IPS-18a (cell line): ENCODE measurements at regions not wholly inside any gene's neighbourhood (a gene's known extent, or its start where the extent isn't known, plus 50 kb on each side); places are given as distances from the start of the nearest gene placed in this dataset.

Experiments
- H3K27ac ChIP-seq: one replicate; pipeline ENCODE4 v1.5.1; 2013; ENCODE audit warnings: low read length
- H3K27me3 ChIP-seq: one replicate; pipeline ENCODE4 v1.6.1; 2013; ENCODE audit warnings: mild to moderate bottlenecking, low read length; ENCODE audit not compliant: control insufficient read depth, insufficient read depth
- H3K36me3 ChIP-seq: one replicate; pipeline ENCODE4 v1.6.1; 2013; ENCODE audit warnings: low read depth, low read length; ENCODE audit not compliant: control insufficient read depth
- H3K4me1 ChIP-seq: one replicate; pipeline ENCODE4 v1.6.1; 2013; ENCODE audit warnings: low read depth, low read length; ENCODE audit not compliant: control insufficient read depth
- H3K4me3 ChIP-seq: one replicate; pipeline ENCODE4 v1.5.1; 2013; ENCODE audit warnings: low read length
- H3K9ac ChIP-seq: one replicate; pipeline ENCODE4 v1.6.1; 2013; ENCODE audit warnings: mild to moderate bottlenecking, low read length, moderate library complexity
- H3K9me3 ChIP-seq: one replicate; pipeline ENCODE4 v1.6.1; 2013; ENCODE audit warnings: low read depth, low read length; ENCODE audit not compliant: control insufficient read depth

DNA sequence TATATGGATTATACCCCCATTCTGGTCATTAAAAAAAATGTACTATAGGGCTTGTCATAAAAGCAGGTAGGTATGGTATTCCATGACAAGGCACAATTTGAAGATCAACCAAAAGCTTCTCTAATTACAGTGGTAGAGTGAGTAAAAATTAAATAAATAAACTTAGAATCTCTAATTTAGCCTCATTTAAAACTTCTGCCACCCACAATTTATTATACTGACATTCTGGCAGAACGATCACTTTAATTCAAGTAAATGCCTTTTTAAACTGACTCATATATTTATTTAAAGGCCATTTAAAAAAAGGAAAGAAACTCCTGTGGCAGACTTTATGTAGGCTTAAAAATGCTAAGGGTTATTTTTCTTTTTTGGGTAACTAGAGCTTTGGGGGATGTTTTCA lies 68.3 kb upstream of the PHACTR2 start:
- Histone ChIP-seq H3K9me3 (no peaks in the 10 kb centered on the region), H3K4me3 (no peak overlapping the region), H3K27ac (no peak overlapping the region), H3K4me1 (no peaks in the 10 kb centered on the region), H3K27me3 (no peaks in the 10 kb centered on the region), H3K9ac (no peak overlapping the region), H3K36me3 (no peaks in the 10 kb centered on the region)

DNA sequence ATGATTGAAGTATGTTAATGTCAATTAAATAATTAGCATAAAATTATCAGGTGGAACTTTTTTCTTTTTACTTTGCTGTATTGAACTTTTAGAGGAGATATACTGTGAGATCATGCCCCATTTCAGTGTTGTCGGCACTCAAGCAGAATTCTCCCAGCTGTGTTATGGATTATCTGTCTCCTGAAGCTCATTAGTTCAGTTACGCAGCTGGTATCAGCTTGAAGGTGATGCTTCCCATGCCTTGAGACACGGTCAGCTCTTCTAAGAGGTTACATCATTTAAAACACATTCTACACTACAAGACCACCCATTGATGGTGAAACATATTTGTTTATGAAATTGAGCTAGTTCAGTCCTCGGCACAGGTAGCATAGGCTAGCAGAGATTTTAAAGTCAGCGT lies 68.9 kb upstream of the PHACTR2 start:
- no peaks in the 10 kb centered on the region for H3K9me3 ChIP-seq
- no peaks in the 10 kb centered on the region for H3K4me1 ChIP-seq
- H3K9ac ChIP-seq: no peak overlapping the region
- H3K36me3 ChIP-seq: no peaks in the 10 kb centered on the region
- H3K27ac ChIP-seq: no peak overlapping the region
- no peaks in the 10 kb centered on the region for H3K27me3 ChIP-seq
- no peak overlapping the region for H3K4me3 ChIP-seq

DNA sequence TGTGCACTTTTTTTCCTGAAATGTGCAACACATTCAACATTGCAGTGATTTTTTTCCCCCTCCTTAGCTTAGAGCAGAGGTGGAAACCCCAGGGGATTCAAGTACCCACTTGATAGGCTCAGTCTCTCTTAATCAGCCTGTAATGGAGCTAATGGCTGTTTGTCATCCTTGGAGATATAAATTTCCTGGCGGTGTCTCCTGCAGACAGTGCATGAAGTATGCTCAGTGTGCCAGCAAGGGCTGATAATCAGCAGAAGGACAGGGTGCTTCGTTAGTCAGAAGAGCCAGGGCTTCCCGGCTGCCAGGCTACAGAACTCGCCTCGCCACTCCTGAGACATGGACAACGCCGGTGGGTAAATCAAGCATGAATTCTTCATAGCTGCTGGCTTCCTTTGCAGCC lies 69.8 kb upstream of the PHACTR2 start:
- Histone ChIP-seq H3K9me3 (no peaks in the 10 kb centered on the region), H3K36me3 (no peaks in the 10 kb centered on the region), H3K27me3 (no peaks in the 10 kb centered on the region), H3K4me1 (no peaks in the 10 kb centered on the region), H3K27ac (no peak overlapping the region), H3K4me3 (no peak overlapping the region), H3K9ac (no peak overlapping the region)

DNA sequence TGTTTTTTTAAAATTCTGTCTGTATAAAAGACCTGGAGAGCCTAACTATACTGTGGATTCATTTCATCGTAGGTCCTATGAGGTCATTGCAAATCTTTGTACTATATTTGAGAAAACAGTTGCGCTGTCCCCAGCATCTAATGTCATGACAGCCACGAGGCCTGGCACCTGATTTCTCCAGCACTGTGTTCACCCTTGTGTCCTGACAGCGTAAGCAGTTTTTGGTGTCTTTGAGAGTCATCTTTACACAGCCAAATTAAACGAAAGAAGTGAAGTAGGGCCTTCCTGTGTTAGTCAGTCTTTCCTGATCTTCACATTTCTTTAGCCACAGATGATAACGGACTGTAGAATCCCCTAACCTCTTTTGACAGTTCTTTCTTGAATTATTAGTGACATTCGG lies 70.6 kb upstream of the PHACTR2 start:
- Histone ChIP-seq H3K9ac (no peak overlapping the region), H3K9me3 (no peaks in the 10 kb centered on the region), H3K4me1 (no peaks in the 10 kb centered on the region), H3K4me3 (no peak overlapping the region), H3K27ac (no peak overlapping the region), H3K36me3 (no peaks in the 10 kb centered on the region), H3K27me3 (no peaks in the 10 kb centered on the region)

DNA sequence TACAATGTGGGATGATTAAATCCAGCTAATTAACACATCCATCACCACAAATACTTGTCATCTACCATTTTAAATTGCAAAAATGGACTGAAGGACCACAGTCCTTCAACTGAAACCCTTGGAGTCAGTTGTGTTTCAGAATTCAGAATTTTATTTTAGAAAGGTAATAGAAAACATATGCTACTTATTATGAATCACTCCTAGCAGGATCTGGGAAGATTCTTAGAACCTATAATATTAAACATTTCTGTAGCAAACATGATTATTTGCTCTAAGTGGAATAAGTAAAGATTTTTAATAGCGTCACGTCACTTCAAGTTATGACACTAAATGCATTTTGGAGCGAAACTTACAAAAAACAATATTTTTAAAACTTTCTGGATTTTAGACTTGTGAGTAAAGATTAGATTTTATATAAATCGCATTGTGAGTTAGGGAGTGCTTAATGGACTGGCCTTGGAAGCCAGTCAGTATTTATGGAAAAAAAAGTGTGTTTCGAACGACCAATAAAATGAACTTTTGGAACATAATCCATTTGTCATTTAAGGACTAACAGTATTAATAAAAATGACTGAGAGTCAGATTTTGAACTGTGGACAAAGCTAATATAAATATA lies 71.8 kb upstream of the PHACTR2 start:
- no peaks in the 10 kb centered on the region for H3K4me1 ChIP-seq
- no peaks in the 10 kb centered on the region for H3K9me3 ChIP-seq
- H3K27ac ChIP-seq: no peak overlapping the region
- H3K9ac ChIP-seq: no peak overlapping the region
- H3K4me3 ChIP-seq: no peak overlapping the region
- no peaks in the 10 kb centered on the region for H3K27me3 ChIP-seq
- H3K36me3 ChIP-seq: no peaks in the 10 kb centered on the region

DNA sequence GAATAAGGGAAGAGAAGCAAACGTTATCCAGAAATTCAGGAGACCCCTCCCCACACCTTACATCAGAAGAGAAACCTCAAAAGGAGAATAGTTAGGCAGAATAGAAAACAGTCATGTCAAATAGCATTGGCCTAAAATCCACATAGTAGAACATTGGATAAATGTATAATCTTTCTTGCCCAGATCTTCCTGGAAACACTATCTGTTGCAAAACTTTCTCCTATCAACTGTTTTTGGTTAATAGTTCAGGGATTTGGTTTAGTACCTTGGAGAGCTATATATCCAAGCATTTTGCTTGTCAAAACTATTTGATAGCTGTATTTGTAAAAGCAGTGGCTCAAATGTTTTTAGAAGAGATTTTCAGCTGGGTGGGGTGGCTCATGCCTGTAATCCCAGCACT lies 74.3 kb upstream of the PHACTR2 start:
- H3K9me3 ChIP-seq: no peaks in the 10 kb centered on the region
- no peaks in the 10 kb centered on the region for H3K36me3 ChIP-seq
- H3K27me3 ChIP-seq: no peaks in the 10 kb centered on the region
- H3K27ac ChIP-seq: no peak overlapping the region
- H3K4me1 ChIP-seq: no peaks in the 10 kb centered on the region
- no peak overlapping the region for H3K9ac ChIP-seq
- no peak overlapping the region for H3K4me3 ChIP-seq

DNA sequence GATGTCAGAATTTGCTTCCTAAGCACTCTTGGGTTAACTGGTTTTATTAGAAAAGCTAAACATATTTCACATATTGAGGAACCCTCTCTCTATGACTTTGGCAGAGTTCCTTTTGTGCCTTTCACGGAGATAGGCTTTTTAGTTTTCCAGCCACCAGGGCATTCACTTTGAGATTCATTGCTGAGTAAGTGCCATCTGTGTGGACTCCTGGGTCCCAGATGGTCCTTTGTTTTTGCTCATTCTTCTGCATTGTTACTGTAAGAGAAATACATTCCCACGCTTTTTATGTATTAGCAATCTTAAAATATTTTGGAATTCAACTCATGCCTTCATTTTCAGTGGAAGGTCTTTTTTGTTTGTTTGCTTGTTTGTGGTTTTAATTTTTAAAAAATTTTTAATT lies 76.3 kb upstream of the PHACTR2 start:
- Histone ChIP-seq H3K36me3 (no peaks in the 10 kb centered on the region), H3K4me1 (no peaks in the 10 kb centered on the region), H3K9me3 (no peaks in the 10 kb centered on the region), H3K27me3 (no peaks in the 10 kb centered on the region), H3K4me3 (no peak overlapping the region), H3K9ac (no peak overlapping the region), H3K27ac (no peak overlapping the region)

DNA sequence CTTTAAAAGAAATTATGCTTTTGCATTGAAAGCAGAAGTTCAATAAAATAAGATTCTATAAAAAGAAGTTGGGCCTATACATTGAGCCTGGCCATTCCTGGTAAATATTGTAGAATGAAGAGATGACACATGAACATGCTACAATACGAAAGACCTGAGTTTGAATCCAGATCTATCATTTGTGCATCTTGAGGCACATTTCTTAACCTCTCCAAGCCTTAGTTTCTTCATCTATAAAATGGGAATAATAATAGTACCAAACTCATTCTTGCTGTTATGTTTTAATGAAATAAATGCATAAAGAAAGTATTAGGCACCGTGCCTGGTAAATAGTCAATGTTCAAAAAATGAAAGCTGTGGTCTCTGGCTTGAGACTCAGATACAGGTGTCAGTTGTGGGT lies 76.9 kb upstream of the PHACTR2 start:
- Histone ChIP-seq H3K9me3 (no peaks in the 10 kb centered on the region), H3K27me3 (no peaks in the 10 kb centered on the region), H3K4me3 (no peak overlapping the region), H3K4me1 (no peaks in the 10 kb centered on the region), H3K9ac (no peak overlapping the region), H3K27ac (no peak overlapping the region), H3K36me3 (no peaks in the 10 kb centered on the region)

DNA sequence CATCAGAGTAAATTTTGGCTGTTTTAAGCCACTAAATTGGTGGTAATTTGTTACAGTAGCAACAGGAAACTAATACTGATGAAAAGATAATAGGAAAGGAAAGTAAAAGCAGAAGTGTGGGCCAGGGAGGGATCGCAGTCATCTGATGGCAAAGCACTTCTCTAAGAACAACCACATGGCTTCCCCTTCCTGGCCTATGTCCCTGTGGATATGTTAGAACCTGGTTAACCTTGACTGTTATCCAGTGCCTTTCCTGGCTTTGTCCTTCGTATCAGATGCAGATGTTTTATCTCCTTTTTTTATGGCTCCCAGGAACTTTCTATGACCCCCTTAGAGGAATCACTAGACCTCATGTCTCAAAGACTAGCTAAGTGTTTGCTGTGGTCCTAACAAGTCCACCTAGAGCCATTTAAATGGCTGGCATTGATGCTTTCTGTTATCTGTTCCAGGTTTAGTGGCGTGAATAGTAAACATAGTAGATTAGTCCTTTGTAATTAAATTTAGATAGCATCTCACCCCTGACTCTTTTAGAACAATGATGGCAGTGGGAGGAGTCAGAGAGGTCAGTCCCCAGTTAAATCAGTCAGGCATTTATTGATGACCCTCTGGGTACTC lies 79.2 kb upstream of the PHACTR2 start:
- Histone ChIP-seq H3K4me1 (peaks cover 8% of the 10 kb centered on the region), H3K9ac (no peak overlapping the region), H3K27me3 (no peaks in the 10 kb centered on the region), H3K9me3 (no peaks in the 10 kb centered on the region), H3K36me3 (no peaks in the 10 kb centered on the region), H3K4me3 (no peak overlapping the region), H3K27ac (no peak overlapping the region)

DNA sequence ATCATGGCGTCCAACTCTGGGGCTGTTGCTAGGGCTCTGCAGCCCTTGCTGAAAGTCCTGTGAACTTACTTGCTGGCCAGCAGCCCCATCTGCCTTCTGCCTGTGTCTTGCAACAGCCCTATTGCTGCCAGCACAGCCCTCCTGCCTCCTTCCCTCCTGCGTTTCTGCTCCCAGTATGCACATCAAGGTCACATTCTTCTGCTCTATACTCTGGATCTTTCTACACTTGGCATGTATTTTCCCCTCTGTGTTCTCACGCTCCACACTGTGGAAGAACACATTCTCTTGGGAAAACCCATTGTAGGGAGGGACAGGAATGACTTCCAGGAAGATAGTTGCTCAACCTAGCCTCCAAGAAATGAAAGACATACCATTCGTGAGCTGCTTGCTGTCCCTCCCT lies 80.9 kb upstream of the PHACTR2 start:
- Histone ChIP-seq H3K27me3 (no peaks in the 10 kb centered on the region), H3K27ac (no peak overlapping the region), H3K9ac (no peak overlapping the region), H3K9me3 (no peaks in the 10 kb centered on the region), H3K4me3 (no peak overlapping the region), H3K4me1 (peaks cover 8% of the 10 kb centered on the region), H3K36me3 (no peaks in the 10 kb centered on the region)

DNA sequence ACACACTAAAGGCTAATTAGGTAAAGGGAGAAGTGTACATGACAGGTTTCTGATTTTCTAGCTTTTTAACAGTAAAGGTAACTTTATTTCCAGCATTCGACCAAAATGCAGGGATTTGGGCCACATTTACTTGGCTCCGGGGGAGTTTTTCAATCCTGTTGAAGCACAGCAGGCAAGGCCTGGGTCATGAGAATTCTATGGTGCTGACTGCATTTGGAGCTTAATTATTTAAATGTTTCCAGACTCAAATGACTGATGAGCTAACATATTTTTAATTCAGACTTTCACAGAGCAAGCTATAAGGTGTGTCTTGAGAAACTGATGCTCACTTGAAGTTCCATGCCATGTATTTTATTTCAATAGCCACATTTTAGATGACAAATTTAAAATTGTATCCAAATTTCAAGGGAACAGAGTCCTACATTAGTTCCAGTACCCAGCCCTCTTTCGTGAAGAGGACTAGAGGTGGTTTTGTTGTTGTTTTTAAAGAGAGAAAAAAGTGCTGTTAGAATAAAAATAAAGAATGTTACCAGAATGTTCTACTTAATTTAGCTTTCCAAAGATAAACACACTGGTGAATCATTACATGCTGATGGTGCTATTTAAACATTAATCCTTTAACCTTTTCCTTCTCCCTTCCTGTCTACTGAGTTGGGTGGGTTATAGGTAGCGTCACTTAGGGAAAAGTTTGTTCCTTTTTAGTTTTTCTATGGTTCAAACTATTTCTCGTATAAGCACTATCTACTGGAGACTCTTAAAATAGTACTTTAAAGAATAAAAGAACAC lies 82.3 kb upstream of the PHACTR2 start:
- H3K27ac ChIP-seq: no peak overlapping the region
- H3K4me1 ChIP-seq: peaks cover 8% of the 10 kb centered on the region
- H3K4me3 ChIP-seq: no peak overlapping the region
- no peaks in the 10 kb centered on the region for H3K9me3 ChIP-seq
- H3K9ac ChIP-seq: no peak overlapping the region
- H3K27me3 ChIP-seq: no peaks in the 10 kb centered on the region
- H3K36me3 ChIP-seq: no peaks in the 10 kb centered on the region

DNA sequence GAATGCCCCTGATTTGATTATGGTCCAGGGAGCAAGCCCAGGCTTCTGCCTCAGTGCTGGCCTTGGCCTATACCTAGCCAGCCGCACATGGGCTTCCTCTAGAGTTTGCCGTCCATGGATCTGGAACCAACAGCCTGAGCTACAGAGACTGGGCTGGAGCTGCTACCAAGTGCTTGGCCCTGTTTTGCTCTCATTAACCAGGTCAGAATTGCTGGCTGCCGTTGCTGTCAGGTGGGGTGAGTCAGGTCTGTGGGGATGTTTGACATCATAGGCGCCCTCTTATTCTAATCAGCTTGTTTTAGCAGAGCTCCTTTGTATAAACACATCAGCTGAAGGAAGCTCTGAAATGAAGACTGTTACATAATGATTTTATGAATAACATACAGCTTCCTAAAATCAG lies 83.1 kb upstream of the PHACTR2 start:
- Histone ChIP-seq H3K4me1 (peaks cover 8% of the 10 kb centered on the region), H3K27me3 (no peaks in the 10 kb centered on the region), H3K27ac (no peak overlapping the region), H3K9me3 (no peaks in the 10 kb centered on the region), H3K36me3 (no peaks in the 10 kb centered on the region), H3K4me3 (no peak overlapping the region), H3K9ac (no peak overlapping the region)
